ENCODE measurements at regions not wholly inside any gene's neighbourhood (a gene's known extent, or its start where the extent isn't known, plus 50 kb on each side); places are given as distances from the start of the nearest gene placed in this dataset.

- H3K4me3 ChIP-seq (ENCODE audit: low read depth, low read length) = no peak overlapping the region
- no peaks in the 10 kb centered on the region for H3K36me3 ChIP-seq (ENCODE audit: control insufficient read depth, insufficient read depth, low read length)
- ChIA-PET CTCF (no interaction called here), POLR2A (no interaction called here)
- H3K27me3 ChIP-seq (ENCODE audit: control insufficient read depth, insufficient read depth, low read length) = no peaks in the 10 kb centered on the region
- TF ChIP-seq, protein P1, sequence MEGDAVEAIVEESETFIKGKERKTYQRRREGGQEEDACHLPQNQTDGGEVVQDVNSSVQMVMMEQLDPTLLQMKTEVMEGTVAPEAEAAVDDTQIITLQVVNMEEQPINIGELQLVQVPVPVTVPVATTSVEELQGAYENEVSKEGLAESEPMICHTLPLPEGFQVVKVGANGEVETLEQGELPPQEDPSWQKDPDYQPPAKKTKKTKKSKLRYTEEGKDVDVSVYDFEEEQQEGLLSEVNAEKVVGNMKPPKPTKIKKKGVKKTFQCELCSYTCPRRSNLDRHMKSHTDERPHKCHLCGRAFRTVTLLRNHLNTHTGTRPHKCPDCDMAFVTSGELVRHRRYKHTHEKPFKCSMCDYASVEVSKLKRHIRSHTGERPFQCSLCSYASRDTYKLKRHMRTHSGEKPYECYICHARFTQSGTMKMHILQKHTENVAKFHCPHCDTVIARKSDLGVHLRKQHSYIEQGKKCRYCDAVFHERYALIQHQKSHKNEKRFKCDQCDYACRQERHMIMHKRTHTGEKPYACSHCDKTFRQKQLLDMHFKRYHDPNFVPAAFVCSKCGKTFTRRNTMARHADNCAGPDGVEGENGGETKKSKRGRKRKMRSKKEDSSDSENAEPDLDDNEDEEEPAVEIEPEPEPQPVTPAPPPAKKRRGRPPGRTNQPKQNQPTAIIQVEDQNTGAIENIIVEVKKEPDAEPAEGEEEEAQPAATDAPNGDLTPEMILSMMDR (IDR thresholded peaks at IDR 0.05; ENCODE audit: insufficient read depth, low read depth, low read length) = no peak
- no peak for DNase-seq (ENCODE audit: low read depth)
Measured at GRCh38 chr3:68123231-68123630, 468.8 kb upstream of the SUCLG2 start.

DNA sequence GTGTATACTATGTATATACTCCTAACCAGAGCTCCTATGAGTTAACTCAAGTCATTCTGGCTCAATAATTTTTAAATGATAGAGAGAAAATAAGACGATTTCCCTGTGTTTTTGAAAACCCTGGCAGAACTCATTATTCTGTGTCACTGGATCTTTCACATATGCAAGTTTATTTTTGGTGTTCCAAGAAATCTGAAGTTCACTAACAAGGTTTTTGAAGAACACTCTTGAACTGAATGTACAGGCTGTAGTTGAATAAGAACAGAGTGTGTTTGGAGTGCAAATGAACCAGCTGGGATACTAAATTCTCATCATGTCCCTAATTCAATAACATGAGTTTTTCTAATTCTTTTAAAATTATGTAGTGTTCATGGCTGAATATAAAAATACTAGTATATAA, 466.9 kb upstream of the SUCLG2 start:
- Histone ChIP-seq H3K4me3 (ENCODE audit: low read depth, low read length) (no peak overlapping the region), H3K36me3 (ENCODE audit: control insufficient read depth, insufficient read depth, low read length) (no peaks in the 10 kb centered on the region), H3K27me3 (ENCODE audit: control insufficient read depth, insufficient read depth, low read length) (no peaks in the 10 kb centered on the region)
- no peak for DNase-seq (ENCODE audit: low read depth)
- ChIA-PET CTCF (no interaction called here), POLR2A (no interaction called here)
- TF ChIP-seq, protein P1 (IDR thresholded peaks at IDR 0.05; ENCODE audit: insufficient read depth, low read depth, low read length) = no peak

GRCh38 chr3:68116580-68116979, 462.2 kb upstream of the SUCLG2 start:
- DNase-seq (ENCODE audit: low read depth) = no peak
- H3K36me3 ChIP-seq (ENCODE audit: control insufficient read depth, insufficient read depth, low read length) = no peaks in the 10 kb centered on the region
- no peaks in the 10 kb centered on the region for H3K27me3 ChIP-seq (ENCODE audit: control insufficient read depth, insufficient read depth, low read length)
- ChIA-PET POLR2A (no interaction called here), CTCF (no interaction called here)
- TF ChIP-seq, protein P1 (IDR thresholded peaks at IDR 0.05; ENCODE audit: insufficient read depth, low read depth, low read length) = no peak
- H3K4me3 ChIP-seq (ENCODE audit: low read depth, low read length) = no peak overlapping the region

DNA sequence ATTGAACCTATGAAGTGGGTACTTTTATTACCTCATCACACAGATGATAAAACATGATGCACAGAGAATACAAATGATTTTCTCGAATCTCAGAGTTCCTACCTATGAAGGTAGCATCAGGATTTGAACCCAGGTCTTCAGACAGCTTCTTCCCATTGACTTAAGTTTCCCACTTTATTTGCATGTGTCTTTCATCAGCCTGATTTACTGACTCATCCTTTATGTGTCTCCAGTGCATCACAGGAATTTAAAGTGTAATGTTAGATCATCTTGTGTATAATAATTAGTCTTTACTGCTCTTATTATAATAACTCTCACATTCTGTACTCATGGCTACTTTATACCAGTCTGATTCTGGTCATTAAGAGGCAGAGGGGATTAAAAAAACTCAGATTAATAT, 449.4 kb upstream of the SUCLG2 start:
- Histone ChIP-seq H3K27me3 (ENCODE audit: control insufficient read depth, insufficient read depth, low read length) (no peaks in the 10 kb centered on the region), H3K36me3 (ENCODE audit: control insufficient read depth, insufficient read depth, low read length) (no peaks in the 10 kb centered on the region), H3K4me3 (ENCODE audit: low read depth, low read length) (no peak overlapping the region)
- TF ChIP-seq, protein P1 (IDR thresholded peaks at IDR 0.05; ENCODE audit: insufficient read depth, low read depth, low read length) = no peak
- ChIA-PET POLR2A (no interaction called here), CTCF (no interaction called here)
- no peak for DNase-seq (ENCODE audit: low read depth)

- POLR2A ChIA-PET = no interaction called here
- no peaks in the 10 kb centered on the region for H3K27me3 ChIP-seq (ENCODE audit: control insufficient read depth, insufficient read depth, low read length)
- CTCF ChIA-PET = no interaction called here
- H3K36me3 ChIP-seq (ENCODE audit: control insufficient read depth, insufficient read depth, low read length) = no peaks in the 10 kb centered on the region
- DNase-seq (ENCODE audit: low read depth) = no peak
- H3K4me3 ChIP-seq (ENCODE audit: low read depth, low read length) = no peak overlapping the region
- TF ChIP-seq, protein P1 (IDR thresholded peaks at IDR 0.05; ENCODE audit: insufficient read depth, low read depth, low read length) = no peak
Measured at GRCh38 chr3:68090571-68090970, 436.2 kb upstream of the SUCLG2 start.
